D721Med (cell line): ENCODE measurements at regions not wholly inside any gene's neighbourhood (a gene's known extent, or its start where the extent isn't known, plus 50 kb on each side); places are given as distances from the start of the nearest gene placed in this dataset.
A peak's percentile ranks its signal among the peaks of the same experiment; 100 is the strongest.
"Not testable (repeated sequence)": the region's sequence is repeated elsewhere in the genome, so short reads cannot be mapped to it uniquely, and the experiment has no call there.

Source experiments
- DNase-seq: peaks from one replicate; pipeline ENCODE4 v3.0.0; 2011; ENCODE audit warnings: low spot score; ENCODE audit not compliant: insufficient read length
- FAIRE-seq: peaks from 2 replicates; lab custom pipeline; 2011; peaks lifted over from hg19 to GRCh38; lab: Jason Lieb, UNC
- CTCF ChIP-seq: IDR thresholded peaks from 2 replicates; pipeline ENCODE4 v1.5.1; 2012; ENCODE audit warnings: mild to moderate bottlenecking, control low read depth; ENCODE audit not compliant: insufficient read depth; ENCODE audit errors: missing control alignments

- TF ChIP-seq CTCF, result no peak
- DNase-seq (no peak), FAIRE-seq (no peak)
Observed at GRCh38 chr18:32870611-32871010, 97.8 kb upstream of the KLHL14 start.

- FAIRE-seq (no peak), DNase-seq (no peak)
- no peak for TF ChIP-seq CTCF
Observed at GRCh38 chr18:32868406-32868805, 95.6 kb upstream of the KLHL14 start.

- FAIRE-seq (no peak), DNase-seq (no peak)
- TF ChIP-seq CTCF, result no peak
Observed at GRCh38 chr18:32867936-32868335, 95.1 kb upstream of the KLHL14 start.

GRCh38 chr18:32867330-32867729 lies 94.5 kb upstream of the KLHL14 start:
- no peak for TF ChIP-seq CTCF
- FAIRE-seq (no peak), DNase-seq (no peak)

GRCh38 chr18:32862031-32862430 lies 89.2 kb upstream of the KLHL14 start:
- not testable (repeated sequence) for FAIRE-seq, DNase-seq

GRCh38 chr18:32851936-32852335 lies 79.1 kb upstream of the KLHL14 start:
- TF ChIP-seq CTCF, result no peak
- no peak for DNase-seq
- FAIRE-seq, result no peak

GRCh38 chr18:32848826-32849225 lies 76.0 kb upstream of the KLHL14 start:
- DNase-seq (no peak), FAIRE-seq (peak; percentile 38)
- no peak for TF ChIP-seq CTCF

- FAIRE-seq, result peak; percentile 32
- TF ChIP-seq CTCF, result no peak
- no peak for DNase-seq
Observed at GRCh38 chr18:32847691-32848090, 74.9 kb upstream of the KLHL14 start.
